ENCODE measurements at regions not wholly inside any gene's neighbourhood (a gene's known extent, or its start where the extent isn't known, plus 50 kb on each side); places are given as distances from the start of the nearest gene placed in this dataset.
"Not testable (repeated sequence)": the region's sequence is repeated elsewhere in the genome, so short reads cannot be mapped to it uniquely, and the experiment has no call there.

DNA sequence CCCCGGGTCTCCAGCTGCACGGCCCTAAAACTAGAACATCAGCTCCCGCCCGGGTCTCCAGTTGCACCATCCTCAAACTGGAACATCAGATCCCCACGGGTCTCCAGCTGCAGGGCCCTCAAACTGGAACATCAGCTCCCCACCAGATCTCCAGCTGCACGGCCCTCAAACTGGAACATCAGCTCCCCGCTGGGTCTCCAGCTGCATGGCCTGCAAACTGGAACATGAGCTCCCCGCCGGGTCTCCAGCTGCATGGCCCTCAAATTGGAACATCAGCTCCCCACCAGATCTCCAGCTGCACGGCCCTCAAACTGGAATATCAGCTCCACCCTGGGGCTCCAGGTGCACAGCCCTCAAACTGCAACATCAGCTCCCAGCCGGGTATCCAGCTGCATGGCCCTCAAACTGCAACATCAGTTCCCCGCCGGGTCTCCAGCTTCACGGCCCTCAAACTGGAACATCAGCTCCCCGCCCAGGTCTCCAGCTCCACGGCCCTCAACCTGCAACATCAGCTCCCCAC lies 93.5 kb upstream of the LPCAT1 start:
- H3K27ac ChIP-seq (ENCODE audit: control insufficient read depth, insufficient read depth); BruUV-seq (replicated peaks); H3K9me3 ChIP-seq (replicated peaks; ENCODE audit: control insufficient read depth, insufficient read depth, low read length); H3K79me2 ChIP-seq (ENCODE audit: control insufficient read depth, insufficient read depth, low read length); H3K36me3 ChIP-seq (ENCODE audit: control insufficient read depth in 2 of 2, insufficient read depth in 2 of 2, low read length in 1 of 2); H3K9ac ChIP-seq (ENCODE audit: control insufficient read depth, insufficient read depth, low read length); POLR2A ChIA-PET; H3K4me1 ChIP-seq (ENCODE audit: control insufficient read depth, insufficient read depth, low read length); ATAC-seq; H3K27me3 ChIP-seq (replicated peaks in 1 of 2; ENCODE audit: control insufficient read depth in 2 of 2, insufficient read depth in 2 of 2, low read length in 1 of 2); H3K4me2 ChIP-seq (ENCODE audit: control insufficient read depth, insufficient read depth); FAIRE-seq; H3K4me3 ChIP-seq; H4K20me1 ChIP-seq (ENCODE audit: control insufficient read depth, insufficient read depth); in situ Hi-C loops (cut with MboI); H2AFZ ChIP-seq (ENCODE audit: control insufficient read depth, low read depth, low read length); DNase-seq (ENCODE audit: low read depth, low spot score); RAD21 ChIA-PET (ENCODE audit: unreplicated experiment); intact Hi-C loops (cut with micrococcal nuclease; ENCODE audit: unreplicated experiment): not testable (repeated sequence)
- CTCF ChIA-PET = interaction anchor here (0.6 to 1.6 kb wide), 2 partner anchors 23 to 375 kb away, joined by 3 to 5 read pairs; no protein-coding TSS in a partner anchor
- WGBS (ENCODE audit: insufficient coverage, insufficient replicate concordance, low lambda C conversion rate, missing lambda C conversion rate) = 94% methylated on average over 16 of the region's 16 CpGs
- SMC1A ChIA-PET (ENCODE audit: uncharacterized antibody, unreplicated experiment) = interaction anchor here (0.7 kb wide), 1 partner anchor 26 kb away, joined by 4 read pairs; no protein-coding TSS in a partner anchor

DNA sequence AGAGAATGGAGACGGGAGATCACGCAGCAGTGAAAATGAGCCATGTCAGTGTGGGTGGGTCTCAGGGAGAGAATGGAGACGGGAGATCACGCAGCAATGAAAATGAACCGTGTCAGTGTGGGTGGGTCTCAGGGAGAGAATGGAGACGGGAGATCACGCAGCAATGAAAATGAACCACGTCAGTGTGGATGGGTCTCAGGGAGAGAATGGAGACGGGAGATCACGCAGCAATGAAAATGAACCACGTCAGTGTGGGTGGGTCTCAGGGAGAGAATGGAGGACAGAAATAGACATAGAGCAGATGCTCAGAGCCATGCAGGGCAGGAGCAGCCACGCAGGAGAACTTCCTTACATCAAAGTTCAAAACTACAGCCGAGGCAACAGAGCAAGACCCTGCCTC lies 89.8 kb upstream of the LPCAT1 start:
- H3K79me2 ChIP-seq (ENCODE audit: control insufficient read depth, insufficient read depth, low read length); H3K4me1 ChIP-seq (ENCODE audit: control insufficient read depth, insufficient read depth, low read length); H3K27me3 ChIP-seq (replicated peaks in 1 of 2; ENCODE audit: control insufficient read depth in 2 of 2, insufficient read depth in 2 of 2, low read length in 1 of 2); H3K4me3 ChIP-seq; H3K36me3 ChIP-seq (ENCODE audit: control insufficient read depth in 2 of 2, insufficient read depth in 2 of 2, low read length in 1 of 2); CTCF ChIA-PET; ATAC-seq; H3K9me3 ChIP-seq (replicated peaks; ENCODE audit: control insufficient read depth, insufficient read depth, low read length); H4K20me1 ChIP-seq (ENCODE audit: control insufficient read depth, insufficient read depth); POLR2A ChIA-PET; intact Hi-C loops (cut with micrococcal nuclease; ENCODE audit: unreplicated experiment); H3K9ac ChIP-seq (ENCODE audit: control insufficient read depth, insufficient read depth, low read length); H3K27ac ChIP-seq (ENCODE audit: control insufficient read depth, insufficient read depth); RAD21 ChIA-PET (ENCODE audit: unreplicated experiment); FAIRE-seq; H3K4me2 ChIP-seq (ENCODE audit: control insufficient read depth, insufficient read depth); BruUV-seq (replicated peaks); H2AFZ ChIP-seq (ENCODE audit: control insufficient read depth, low read depth, low read length); in situ Hi-C loops (cut with MboI); DNase-seq (ENCODE audit: low read depth, low spot score): not testable (repeated sequence)
- SMC1A ChIA-PET (ENCODE audit: uncharacterized antibody, unreplicated experiment) = interaction anchor here (0.9 kb wide), 1 partner anchor 8 kb away, joined by 3 read pairs; no protein-coding TSS in a partner anchor
- WGBS (ENCODE audit: insufficient coverage, insufficient replicate concordance, low lambda C conversion rate, missing lambda C conversion rate) = 76% methylated on average over 10 of the region's 13 CpGs

DNA sequence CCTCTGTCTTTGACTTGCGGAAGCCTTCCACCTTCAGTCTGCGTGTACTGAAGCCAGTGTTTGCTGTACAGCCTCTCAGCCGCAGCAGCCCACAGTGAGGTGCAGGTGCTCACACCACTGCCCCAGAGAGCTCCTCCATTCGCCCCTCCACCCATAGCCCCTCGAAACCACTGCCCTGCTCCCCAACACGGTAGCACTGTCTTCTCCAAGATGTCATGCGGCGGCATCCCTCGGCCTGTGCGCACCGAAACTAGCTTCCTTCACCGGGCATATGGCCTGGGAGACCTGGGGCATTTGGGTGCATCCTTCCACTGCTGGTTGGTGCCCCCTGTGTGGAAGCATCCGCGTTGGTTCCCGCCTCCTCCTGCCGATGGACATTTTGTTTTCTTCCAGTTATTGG lies 86.8 kb upstream of the LPCAT1 start:
- POLR2A ChIA-PET; FAIRE-seq; H3K27ac ChIP-seq (ENCODE audit: control insufficient read depth, insufficient read depth); BruUV-seq (replicated peaks); H3K9me3 ChIP-seq (replicated peaks; ENCODE audit: control insufficient read depth, insufficient read depth, low read length); CTCF ChIA-PET; H3K4me1 ChIP-seq (ENCODE audit: control insufficient read depth, insufficient read depth, low read length); SMC1A ChIA-PET (ENCODE audit: uncharacterized antibody, unreplicated experiment); DNase-seq (ENCODE audit: low read depth, low spot score); ATAC-seq; H3K4me3 ChIP-seq; H3K36me3 ChIP-seq (ENCODE audit: control insufficient read depth in 2 of 2, insufficient read depth in 2 of 2, low read length in 1 of 2); H3K27me3 ChIP-seq (replicated peaks in 1 of 2; ENCODE audit: control insufficient read depth in 2 of 2, insufficient read depth in 2 of 2, low read length in 1 of 2); in situ Hi-C loops (cut with MboI); H2AFZ ChIP-seq (ENCODE audit: control insufficient read depth, low read depth, low read length); H3K9ac ChIP-seq (ENCODE audit: control insufficient read depth, insufficient read depth, low read length); RAD21 ChIA-PET (ENCODE audit: unreplicated experiment); H3K79me2 ChIP-seq (ENCODE audit: control insufficient read depth, insufficient read depth, low read length); intact Hi-C loops (cut with micrococcal nuclease; ENCODE audit: unreplicated experiment); H4K20me1 ChIP-seq (ENCODE audit: control insufficient read depth, insufficient read depth); H3K4me2 ChIP-seq (ENCODE audit: control insufficient read depth, insufficient read depth): not testable (repeated sequence)
- 90% methylated on average over 15 of the region's 16 CpGs for WGBS (ENCODE audit: insufficient coverage, insufficient replicate concordance, low lambda C conversion rate, missing lambda C conversion rate)

DNA sequence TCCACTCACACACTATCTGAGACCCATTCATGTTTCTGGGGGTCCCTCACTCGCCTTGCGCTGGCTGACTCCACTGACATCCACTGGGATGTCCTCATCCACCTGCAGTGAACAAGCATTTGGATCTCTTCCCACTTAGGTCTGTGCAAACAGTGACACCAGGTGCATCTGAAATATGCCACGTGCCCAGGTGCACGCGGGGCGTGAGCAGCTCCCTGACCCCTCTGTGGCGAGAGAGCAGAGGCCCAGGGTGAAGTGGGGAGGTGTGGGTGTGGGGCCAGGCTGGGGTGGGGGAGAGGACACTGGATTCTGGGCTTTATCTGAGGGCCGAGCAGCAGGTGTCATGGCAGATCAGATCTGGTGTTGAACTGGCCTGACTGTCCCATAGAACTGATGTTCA lies 85.4 kb upstream of the LPCAT1 start:
- WGBS (ENCODE audit: insufficient coverage, insufficient replicate concordance, low lambda C conversion rate, missing lambda C conversion rate) = 85% methylated on average over 7 of the region's 8 CpGs
- H4K20me1 ChIP-seq (ENCODE audit: control insufficient read depth, insufficient read depth); H3K27me3 ChIP-seq (replicated peaks in 1 of 2; ENCODE audit: control insufficient read depth in 2 of 2, insufficient read depth in 2 of 2, low read length in 1 of 2); H3K36me3 ChIP-seq (ENCODE audit: control insufficient read depth in 2 of 2, insufficient read depth in 2 of 2, low read length in 1 of 2); DNase-seq (ENCODE audit: low read depth, low spot score); H3K4me2 ChIP-seq (ENCODE audit: control insufficient read depth, insufficient read depth); BruUV-seq (replicated peaks); H3K79me2 ChIP-seq (ENCODE audit: control insufficient read depth, insufficient read depth, low read length); H3K9me3 ChIP-seq (replicated peaks; ENCODE audit: control insufficient read depth, insufficient read depth, low read length); CTCF ChIA-PET; ATAC-seq; SMC1A ChIA-PET (ENCODE audit: uncharacterized antibody, unreplicated experiment); H3K27ac ChIP-seq (ENCODE audit: control insufficient read depth, insufficient read depth); in situ Hi-C loops (cut with MboI); H3K4me3 ChIP-seq; H2AFZ ChIP-seq (ENCODE audit: control insufficient read depth, low read depth, low read length); POLR2A ChIA-PET; RAD21 ChIA-PET (ENCODE audit: unreplicated experiment); FAIRE-seq; intact Hi-C loops (cut with micrococcal nuclease; ENCODE audit: unreplicated experiment); H3K4me1 ChIP-seq (ENCODE audit: control insufficient read depth, insufficient read depth, low read length); H3K9ac ChIP-seq (ENCODE audit: control insufficient read depth, insufficient read depth, low read length): not testable (repeated sequence)

Measured in GM12878 (cell line).